Testis (tissue), 2 donors: ENCODE measurements at regions not wholly inside any gene's neighbourhood (a gene's known extent, or its start where the extent isn't known, plus 50 kb on each side); places are given as distances from the start of the nearest gene placed in this dataset.

ENCODE experiments used
- POLR2A ChIP-seq: fragments of 450-650 bp; IDR thresholded peaks from one replicate; pipeline ENCODE4 v1.6.1; 2017; ENCODE audit warnings: antibody characterized with exemption, mild to moderate bottlenecking, moderate library complexity
- TF ChIP-seq, protein P1 (sequence below), 3 experiments: fragments of 450-650 bp in 2 of 3; fragments of 200-600 bp in 1 of 3; sonication (generic) in 1 of 3; IDR thresholded peaks; one replicate each; pipeline ENCODE4 v1.5.1; 2016 to 2019; ENCODE audit warnings: antibody characterized with exemption in 3 of 3, mild to moderate bottlenecking in 2 of 3, moderate library complexity in 1 of 3

DNA sequence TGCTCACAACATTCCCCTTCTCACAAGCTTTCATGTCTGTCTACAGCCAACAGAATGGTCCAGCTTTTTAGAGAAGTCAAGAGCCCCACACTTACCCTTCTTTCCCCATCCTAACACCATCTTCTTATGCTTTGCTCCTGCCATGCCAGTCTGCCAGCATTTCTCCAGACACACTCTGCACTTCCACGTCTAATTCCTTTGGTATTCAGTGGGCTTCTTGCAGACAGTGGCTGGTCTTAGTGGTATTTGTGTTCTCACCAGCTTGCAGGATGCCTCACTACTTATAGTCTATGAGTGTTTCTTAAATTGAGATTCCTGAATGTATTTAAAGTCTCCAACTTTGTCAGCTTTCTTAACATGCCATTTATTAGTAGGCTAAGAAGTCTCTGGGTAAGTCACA, 154.4 kb downstream of the BBOX1 start:
- TF ChIP-seq, protein P1, sequence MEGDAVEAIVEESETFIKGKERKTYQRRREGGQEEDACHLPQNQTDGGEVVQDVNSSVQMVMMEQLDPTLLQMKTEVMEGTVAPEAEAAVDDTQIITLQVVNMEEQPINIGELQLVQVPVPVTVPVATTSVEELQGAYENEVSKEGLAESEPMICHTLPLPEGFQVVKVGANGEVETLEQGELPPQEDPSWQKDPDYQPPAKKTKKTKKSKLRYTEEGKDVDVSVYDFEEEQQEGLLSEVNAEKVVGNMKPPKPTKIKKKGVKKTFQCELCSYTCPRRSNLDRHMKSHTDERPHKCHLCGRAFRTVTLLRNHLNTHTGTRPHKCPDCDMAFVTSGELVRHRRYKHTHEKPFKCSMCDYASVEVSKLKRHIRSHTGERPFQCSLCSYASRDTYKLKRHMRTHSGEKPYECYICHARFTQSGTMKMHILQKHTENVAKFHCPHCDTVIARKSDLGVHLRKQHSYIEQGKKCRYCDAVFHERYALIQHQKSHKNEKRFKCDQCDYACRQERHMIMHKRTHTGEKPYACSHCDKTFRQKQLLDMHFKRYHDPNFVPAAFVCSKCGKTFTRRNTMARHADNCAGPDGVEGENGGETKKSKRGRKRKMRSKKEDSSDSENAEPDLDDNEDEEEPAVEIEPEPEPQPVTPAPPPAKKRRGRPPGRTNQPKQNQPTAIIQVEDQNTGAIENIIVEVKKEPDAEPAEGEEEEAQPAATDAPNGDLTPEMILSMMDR (IDR thresholded peaks at IDR 0.05), result no peak
- no peak for TF ChIP-seq POLR2A
